Motor neuron (in vitro differentiated cells): ENCODE measurements at regions not wholly inside any gene's neighbourhood (a gene's known extent, or its start where the extent isn't known, plus 50 kb on each side); places are given as distances from the start of the nearest gene placed in this dataset.
A peak's percentile ranks its signal among the peaks of the same experiment; 100 is the strongest.
"Not testable (repeated sequence)": the region's sequence is repeated elsewhere in the genome, so short reads cannot be mapped to it uniquely, and the experiment has no call there.

Experiments used
- ATAC-seq, 8 experiments: fragments of 200-7000 bp; cut with Tn5 transposase; replicated peaks in 6 of 8; 2 replicates each; pipeline ENCODE4 v1.8.0; 2021; ENCODE audit warnings: mild to moderate bottlenecking in 8 of 8, moderate library complexity in 8 of 8
- H3K27ac ChIP-seq, 2 donors: fragments of 250-450 bp; sonication (Bioruptor Pico); 2 replicates each; pipeline ENCODE4 v1.9.0; 2021; ENCODE audit warnings: antibody characterized with exemption in 2 of 2, mild to moderate bottlenecking in 2 of 2, moderate library complexity in 1 of 2
- H3K4me1 ChIP-seq, 2 donors: fragments of 250-450 bp; sonication (Bioruptor Pico); replicated peaks in 1 of 2; 2 replicates each; pipeline ENCODE4 v1.6.1; 2021; ENCODE audit warnings: antibody characterized with exemption in 2 of 2, mild to moderate bottlenecking in 2 of 2, moderate library complexity in 1 of 2
- H3K4me3 ChIP-seq, 5 donors: fragments of 250-450 bp; sonication (Bioruptor Pico); 2 replicates each; pipeline ENCODE4 v1.9.0; 2021; ENCODE audit warnings: antibody characterized with exemption in 5 of 5, mild to moderate bottlenecking in 5 of 5, moderate library complexity in 4 of 5
- WGBS, 10 experiments: fragments of 450-650 bp; shearing (Covaris generic); methylation state at CpG; one replicate each; pipeline ENCODE4 v1.0.0; 2022; 5-methylcytosine and 5-hydroxymethylcytosine counted together
- in situ Hi-C, 9 experiments: fragments of 400-800 bp; cut with MboI; loops; one replicate each; pipeline ENCODE4 v1.15.0; 2021; ENCODE audit warnings: low sequenced_read_pairs in 9 of 9, low pct_unique_long_range_greater_than_20kb in 2 of 9; ENCODE audit not compliant: unreplicated experiment in 9 of 9

DNA sequence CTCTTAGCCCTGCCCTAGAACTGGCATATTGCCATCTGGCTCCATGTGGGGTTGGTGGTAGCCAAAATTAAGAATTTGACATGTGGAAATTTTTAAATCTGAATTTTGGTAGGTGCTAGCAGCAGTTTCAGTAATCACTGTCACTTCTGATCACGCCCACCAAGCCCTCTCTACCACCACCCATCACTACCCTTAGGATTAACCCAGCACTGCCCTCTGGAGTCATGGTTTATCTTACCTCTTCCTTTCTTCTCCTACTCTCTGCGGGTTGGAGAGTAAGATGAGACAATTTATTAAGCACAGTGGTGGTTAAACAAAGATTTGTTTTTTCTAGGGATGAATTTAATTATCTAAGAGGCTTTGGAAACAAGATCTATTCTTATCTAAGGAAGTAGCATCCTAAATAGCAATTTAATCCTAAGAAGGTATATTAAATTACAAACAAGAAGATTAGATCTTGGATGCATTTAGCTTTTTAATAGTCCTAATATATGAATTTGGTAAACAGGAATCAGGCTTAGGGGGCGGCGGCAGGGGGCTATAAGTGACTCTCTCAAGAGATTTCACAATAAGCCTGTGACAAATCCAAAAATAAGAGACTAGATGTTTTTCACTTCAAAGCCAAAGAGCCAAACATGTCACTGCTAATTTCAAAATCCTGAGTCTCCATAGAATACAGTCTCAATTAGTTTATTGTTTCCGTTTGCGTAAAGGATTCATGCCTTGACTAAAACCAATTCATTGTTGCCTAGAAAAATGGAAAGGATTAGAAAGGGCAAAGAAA lies 498.4 kb upstream of the UBE2E2 start:
- no peaks in the 10 kb centered on the region for H3K4me1 ChIP-seq
- no peak for ATAC-seq
- H3K4me3 ChIP-seq: no peak overlapping the region
- H3K27ac ChIP-seq: no peak overlapping the region
- in situ Hi-C loops: no loop called here
- WGBS, 10 experiments: 40 to 100% (median 83%) methylated on average over 1 to 6 of the region's 6 CpGs

DNA sequence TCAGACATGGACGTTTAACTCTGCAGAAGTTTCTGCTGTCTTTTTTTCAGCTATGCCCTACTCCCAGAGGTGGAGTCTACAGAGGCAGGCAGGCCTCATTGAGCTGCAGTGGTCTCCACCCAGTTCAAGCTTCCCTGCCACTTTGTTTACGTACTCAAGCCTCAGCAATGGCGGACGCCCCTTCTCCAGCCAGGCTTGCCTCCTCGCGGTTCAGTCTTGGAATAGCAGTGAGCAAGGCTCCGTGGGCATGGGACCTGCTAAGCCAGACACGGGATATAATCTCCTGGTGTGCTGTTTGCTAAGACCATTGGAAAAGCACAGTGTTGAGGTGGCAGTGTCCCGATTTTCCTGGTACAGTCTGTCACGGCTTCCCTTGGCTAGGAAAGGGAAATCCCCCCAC lies 496.2 kb upstream of the UBE2E2 start:
- 58 to 100% (median 92%) methylated on average over 2 to 3 of the region's 10 CpGs; no CpG with 5 or more reads in 7 of the 10 experiments for WGBS, 10 experiments
- H3K4me1 ChIP-seq, H3K4me3 ChIP-seq, in situ Hi-C loops, H3K27ac ChIP-seq, ATAC-seq: not testable (repeated sequence)

DNA sequence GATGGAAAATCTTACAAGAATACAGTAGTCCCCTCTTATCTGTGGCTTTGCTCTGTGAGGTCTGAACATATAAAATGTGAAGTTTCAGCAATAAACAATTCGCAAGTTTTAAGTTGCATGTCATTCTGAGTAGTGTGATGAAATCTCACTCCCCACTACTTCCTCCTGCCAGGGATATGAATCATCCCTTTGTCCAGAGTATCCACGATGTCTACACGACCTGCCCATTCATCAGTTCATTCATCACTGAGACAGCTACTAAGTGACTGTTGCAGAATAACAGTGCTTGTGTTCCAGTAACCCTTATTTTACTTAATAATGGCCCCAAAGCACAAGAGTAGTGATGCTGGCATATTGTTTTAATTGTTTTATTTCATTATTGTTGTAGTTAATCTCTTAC lies 489.2 kb upstream of the UBE2E2 start:
- peak in 7 of 8 experiments; percentile 76 to 100 (median 99) for ATAC-seq
- H3K4me3 ChIP-seq: no peak overlapping the region
- WGBS, 10 experiments: 0 to 60% (median 20%) methylated on average over 1 to 3 of the region's 3 CpGs; no CpG with 5 or more reads in 1 of the 10 experiments
- in situ Hi-C loops: no loop called here
- peaks cover 7 to 17% of the 10 kb centered on the region in 2 donors for H3K4me1 ChIP-seq
- peak overlapping the region in 1 of 2 donors; percentile 60 for H3K27ac ChIP-seq

- H3K4me1 ChIP-seq: peaks cover 7 to 17% of the 10 kb centered on the region in 2 donors
- ATAC-seq: peak in 4 of 8 experiments; percentile 24 to 57 (median 36)
- WGBS, 10 experiments: 20 to 100% (median 62%) methylated on average over 1 of the region's 1 CpG; no CpG with 5 or more reads in 4 of the 10 experiments
- in situ Hi-C loops: no loop called here
- no peak overlapping the region for H3K4me3 ChIP-seq
- no peak overlapping the region for H3K27ac ChIP-seq
Observed at GRCh38 chr3:22714749-22715148, 488.4 kb upstream of the UBE2E2 start.

- Histone ChIP-seq H3K27ac (no peak overlapping the region), H3K4me1 (peaks cover 4 to 5% of the 10 kb centered on the region in 2 donors), H3K4me3 (no peak overlapping the region)
- ATAC-seq: no peak
- 0 to 57% (median 20%) methylated on average over 1 of the region's 1 CpG; no CpG with 5 or more reads in 1 of the 10 experiments for WGBS, 10 experiments
- in situ Hi-C loops: no loop called here
Observed at GRCh38 chr3:22720596-22720995, 482.5 kb upstream of the UBE2E2 start.

GRCh38 chr3:22724420-22724819 lies 478.7 kb upstream of the UBE2E2 start:
- H3K4me1 ChIP-seq: peaks cover 4 to 5% of the 10 kb centered on the region in 2 donors

GRCh38 chr3:22728406-22728805 lies 474.7 kb upstream of the UBE2E2 start:
- in situ Hi-C loops: no loop called here
- Histone ChIP-seq H3K27ac (no peak overlapping the region), H3K4me1 (peaks cover 4 to 5% of the 10 kb centered on the region in 2 donors), H3K4me3 (no peak overlapping the region)
- ATAC-seq: no peak
- 0 to 80% (median 50%) methylated on average over 1 of the region's 1 CpG; no CpG with 5 or more reads in 1 of the 10 experiments for WGBS, 10 experiments

More at GRCh38 chr3:22724420-22724819, 478.7 kb upstream of the UBE2E2 start:
- ATAC-seq: peak in 1 of 8 experiments; percentile 50
- Histone ChIP-seq H3K27ac (no peak overlapping the region), H3K4me3 (no peak overlapping the region)
- in situ Hi-C loops: no loop called here

- peaks cover 4 to 5% of the 10 kb centered on the region in 2 donors for H3K4me1 ChIP-seq
- in situ Hi-C loops: no loop called here
- no peak for ATAC-seq
- no peak overlapping the region for H3K4me3 ChIP-seq
- no peak overlapping the region for H3K27ac ChIP-seq
- 14 to 92% (median 74%) methylated on average over 2 to 5 of the region's 5 CpGs for WGBS, 10 experiments
Observed at GRCh38 chr3:22729212-22729611, 473.9 kb upstream of the UBE2E2 start.

- Histone ChIP-seq H3K4me1 (peaks cover 4 to 5% of the 10 kb centered on the region in 2 donors), H3K4me3 (no peak overlapping the region), H3K27ac (no peak overlapping the region)
- ATAC-seq: peak in 1 of 8 experiments; percentile 41
- in situ Hi-C loops: no loop called here
- 0 to 100% (median 60%) methylated on average over 1 of the region's 1 CpG; no CpG with 5 or more reads in 3 of the 10 experiments for WGBS, 10 experiments
Observed at GRCh38 chr3:22729981-22730380, 473.1 kb upstream of the UBE2E2 start.

GRCh38 chr3:22730701-22731100 lies 472.4 kb upstream of the UBE2E2 start:
- Histone ChIP-seq H3K4me1 (no peaks in the 10 kb centered on the region), H3K4me3 (no peak overlapping the region), H3K27ac (no peak overlapping the region)
- no peak for ATAC-seq
- in situ Hi-C loops: no loop called here
- WGBS, 10 experiments: 7 to 100% (median 82%) methylated on average over 1 of the region's 1 CpG

GRCh38 chr3:22731901-22732300 lies 471.2 kb upstream of the UBE2E2 start:
- Histone ChIP-seq H3K4me3 (no peak overlapping the region), H3K27ac (no peak overlapping the region), H3K4me1 (no peaks in the 10 kb centered on the region)
- in situ Hi-C loops: no loop called here
- 0 to 83% (median 14%) methylated on average over 1 of the region's 1 CpG; no CpG with 5 or more reads in 5 of the 10 experiments for WGBS, 10 experiments
- no peak for ATAC-seq

- no peaks in the 10 kb centered on the region for H3K4me1 ChIP-seq
- no peak overlapping the region for H3K4me3 ChIP-seq
- 0 to 80% (median 36%) methylated on average over 1 of the region's 1 CpG; no CpG with 5 or more reads in 4 of the 10 experiments for WGBS, 10 experiments
- no peak overlapping the region for H3K27ac ChIP-seq
- ATAC-seq: no peak
- in situ Hi-C loops: no loop called here
Observed at GRCh38 chr3:22732641-22733040, 470.5 kb upstream of the UBE2E2 start.

GRCh38 chr3:22734207-22734606 lies 468.9 kb upstream of the UBE2E2 start:
- 0 to 50% (median 20%) methylated on average over 1 of the region's 1 CpG; no CpG with 5 or more reads in 3 of the 10 experiments for WGBS, 10 experiments
- Histone ChIP-seq H3K4me3 (no peak overlapping the region), H3K4me1 (no peaks in the 10 kb centered on the region), H3K27ac (no peak overlapping the region)
- in situ Hi-C loops: no loop called here
- ATAC-seq: no peak

DNA sequence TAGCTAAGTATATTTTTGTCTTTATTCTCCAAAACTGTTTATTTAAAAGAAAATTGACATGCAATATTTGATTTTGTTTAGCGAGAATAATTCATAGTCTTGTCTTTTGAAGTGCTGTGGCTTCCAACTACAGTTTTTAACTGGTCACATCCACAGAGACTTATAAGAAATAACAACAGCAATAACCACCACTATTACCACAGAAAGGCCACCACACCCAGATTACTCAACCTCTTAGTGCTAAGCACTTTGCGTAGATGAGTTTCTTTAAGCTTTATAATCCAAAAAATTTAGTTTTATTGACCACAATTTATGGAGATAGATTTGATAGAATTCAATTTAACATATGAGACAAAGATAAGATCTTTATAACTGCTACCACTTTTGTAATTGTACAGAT lies 468.4 kb upstream of the UBE2E2 start:
- no peak overlapping the region for H3K4me3 ChIP-seq
- H3K27ac ChIP-seq: no peak overlapping the region
- ATAC-seq: peak in 1 of 8 experiments; percentile 24
- H3K4me1 ChIP-seq: no peaks in the 10 kb centered on the region
- in situ Hi-C loops: no loop called here
- 17 to 100% (median 93%) methylated on average over 1 to 2 of the region's 2 CpGs; no CpG with 5 or more reads in 1 of the 10 experiments for WGBS, 10 experiments
